B cell (primary cell): ENCODE measurements at regions not wholly inside any gene's neighbourhood (a gene's known extent, or its start where the extent isn't known, plus 50 kb on each side); places are given as distances from the start of the nearest gene placed in this dataset.

Experiments used
- ATAC-seq: fragments of 200-7000 bp; cut with Tn5 transposase; one replicate; pipeline ENCODE4 v1.10.0; 2021; ENCODE audit warnings: low read depth, mild to moderate bottlenecking, moderate number of reproducible peaks, moderate library complexity
- CTCF ChIA-PET: fragments of 350-600 bp; sonication (Branson Sonifier 250); formaldehyde crosslinking; loops from one replicate; lab custom pipeline; 2021; ENCODE audit warnings: antibody characterized with exemption, inconsistent platforms; lab: Charles Lee
- POLR2A ChIA-PET: fragments of 350-600 bp; sonication (Branson Sonifier 250); formaldehyde crosslinking; loops from one replicate; lab custom pipeline; 2021; ENCODE audit warnings: antibody characterized with exemption; lab: Charles Lee
- DNase-seq: peaks from one replicate; pipeline ENCODE4 v3.0.0; 2013
- H2AFZ ChIP-seq: 2 replicates; pipeline ENCODE4 v1.6.1; 2012; ENCODE audit warnings: mild to moderate bottlenecking, low read depth, low read length; ENCODE audit not compliant: insufficient read depth, poor library complexity, severe bottlenecking
- H3K27ac ChIP-seq, 2 donors: 1 replicate in 1 of 2; 2 replicates in 1 of 2; pipeline ENCODE4 v1.5.1; 2012 to 2013; ENCODE audit warnings: low read length in 2 of 2, mild to moderate bottlenecking in 2 of 2, moderate library complexity in 1 of 2
- H3K27me3 ChIP-seq, 4 experiments: fragments of 200-600 bp in 1 of 4; sonication (generic) in 1 of 4; replicated peaks in 1 of 4; 1 replicate in 2 of 4; 2 replicates in 2 of 4; pipeline versions ENCODE4 v1.6.1 to v1.7.0; 2013 to 2016; ENCODE audit warnings: low read length in 3 of 4, mild to moderate bottlenecking in 2 of 4, mixed read lengths in 1 of 4, moderate library complexity in 1 of 4; ENCODE audit not compliant: insufficient read depth in 4 of 4, control insufficient read depth in 3 of 4; ENCODE audit errors: control extremely low read depth in 1 of 4
- H3K36me3 ChIP-seq, 2 experiments: replicated peaks in 1 of 2; 1 replicate in 1 of 2; 2 replicates in 1 of 2; pipeline versions ENCODE4 v1.6.1 to v1.7.1; 2013; ENCODE audit warnings: low read length in 1 of 2; ENCODE audit not compliant: insufficient read depth in 2 of 2, control insufficient read depth in 1 of 2; ENCODE audit errors: control extremely low read depth in 1 of 2, extremely low read depth in 1 of 2
- H3K4me1 ChIP-seq, 2 donors: fragments of 200-600 bp in 1 of 2; sonication (generic) in 1 of 2; 1 replicate in 1 of 2; 2 replicates in 1 of 2; pipeline versions ENCODE4 v1.5.1 to v1.6.1; 2013 to 2017; ENCODE audit warnings: low read length in 2 of 2; ENCODE audit not compliant: control insufficient read depth in 2 of 2, insufficient read depth in 2 of 2
- H3K4me2 ChIP-seq: replicated peaks from 2 replicates; pipeline ENCODE3; 2012; ENCODE audit warnings: mild to moderate bottlenecking, low read depth, low read length; ENCODE audit not compliant: poor library complexity, severe bottlenecking
- H3K4me3 ChIP-seq, 5 experiments: fragments of 200-600 bp in 1 of 5; sonication (generic) in 1 of 5; 1 replicate in 3 of 5; 2 replicates in 2 of 5; pipeline versions ENCODE4 v1.5.1 to v1.7.0; 2011 to 2016; ENCODE audit warnings: low read length in 4 of 5, mild to moderate bottlenecking in 4 of 5, low read depth in 2 of 5, control low read depth in 1 of 5, moderate library complexity in 1 of 5; ENCODE audit not compliant: insufficient read depth in 1 of 5; ENCODE audit errors: control extremely low read depth in 1 of 5, extremely low read depth in 1 of 5
- H3K79me2 ChIP-seq: fragments of 200-600 bp; sonication (generic); one replicate; pipeline ENCODE4 v1.6.0; 2016; ENCODE audit warnings: low read length; ENCODE audit not compliant: control insufficient read depth, insufficient read depth
- H3K9ac ChIP-seq: fragments of 200-600 bp; sonication (generic); 2 replicates; pipeline ENCODE4 v1.6.1; 2017; ENCODE audit warnings: mild to moderate bottlenecking, low read length, moderate library complexity
- H3K9me3 ChIP-seq, 3 donors: one replicate each; pipeline versions ENCODE4 v1.6.1 to v1.7.1; 2013; ENCODE audit warnings: low read length in 2 of 3; ENCODE audit not compliant: control insufficient read depth in 2 of 3, insufficient read depth in 1 of 3; ENCODE audit errors: control extremely low read depth in 1 of 3
- H4K20me1 ChIP-seq: 2 replicates; pipeline ENCODE4 v1.6.0; 2012; ENCODE audit warnings: mild to moderate bottlenecking, low read length; ENCODE audit not compliant: insufficient read depth, control insufficient read depth, poor library complexity, severe bottlenecking
- H3K27ac Mint-ChIP-seq: one replicate; pipeline ENCODE4 v1.8.0; 2021; ENCODE audit warnings: mixed read lengths
- H3K27me3 Mint-ChIP-seq: one replicate; pipeline ENCODE4 v1.8.0; 2021; ENCODE audit warnings: mixed read lengths
- H3K4me1 Mint-ChIP-seq: one replicate; pipeline ENCODE4 v1.8.0; 2021; ENCODE audit warnings: mixed read lengths
- H3K4me3 Mint-ChIP-seq: one replicate; pipeline ENCODE4 v1.8.0; 2021; ENCODE audit warnings: mixed read lengths
- H3K9me3 Mint-ChIP-seq: one replicate; pipeline ENCODE4 v1.8.0; 2022; ENCODE audit warnings: mixed read lengths; ENCODE audit not compliant: insufficient read depth
- CTCF ChIP-seq: fragments of 200-600 bp; IDR thresholded peaks from one replicate; pipeline ENCODE4 v1.8.0; 2022; ENCODE audit warnings: antibody characterized with exemption, mild to moderate bottlenecking
- EZH2 ChIP-seq: IDR thresholded peaks from 2 replicates; pipeline ENCODE4 v1.6.1; 2012; ENCODE audit warnings: borderline replicate concordance, low read depth, mild to moderate bottlenecking, moderate library complexity, low read length; ENCODE audit not compliant: insufficient read depth, poor library complexity, severe bottlenecking
- WGBS: methylation state at CpG from one replicate; pipeline ENCODE4 v1.1.5; 2013; ENCODE audit warnings: missing lambda C conversion rate; ENCODE audit not compliant: insufficient coverage; 5-methylcytosine and 5-hydroxymethylcytosine counted together
- intact Hi-C: fragments of 100-400 bp; cut with micrococcal nuclease; formaldehyde crosslinking; loops from one replicate; pipeline ENCODE4 v1.10.0; 2022

GRCh38 chr5:2044041-2044440, 161.3 kb upstream of the IRX4 start:
- Histone ChIP-seq H2AFZ (no peak overlapping the region), H3K4me1 (no peaks in the 10 kb centered on the region), H3K36me3 (no peaks in the 10 kb centered on the region), H3K79me2 (no peaks in the 10 kb centered on the region), H3K4me3 (no peak overlapping the region), H3K9me3 (no peaks in the 10 kb centered on the region), H3K4me2 (no peak overlapping the region), H3K27me3 (peaks cover 0 to 2% (median 0%) of the 10 kb centered on the region in 4 experiments), H4K20me1 (no peaks in the 10 kb centered on the region), H3K9ac (no peak overlapping the region), H3K27ac (no peak overlapping the region)
- Mint-ChIP-seq H3K9me3 (peaks cover 2% of the 10 kb centered on the region), H3K4me1 (no peaks in the 10 kb centered on the region), H3K27ac (no peak overlapping the region), H3K4me3 (no peak overlapping the region), H3K27me3 (peaks cover 6% of the 10 kb centered on the region)
- intact Hi-C loops = no loop called here
- ChIA-PET POLR2A (no interaction called here), CTCF (no interaction called here)
- TF ChIP-seq CTCF (no peak), EZH2 (no peak)
- no peak for ATAC-seq
- 86% methylated on average over 6 of the region's 7 CpGs for WGBS
- no peak for DNase-seq

DNA sequence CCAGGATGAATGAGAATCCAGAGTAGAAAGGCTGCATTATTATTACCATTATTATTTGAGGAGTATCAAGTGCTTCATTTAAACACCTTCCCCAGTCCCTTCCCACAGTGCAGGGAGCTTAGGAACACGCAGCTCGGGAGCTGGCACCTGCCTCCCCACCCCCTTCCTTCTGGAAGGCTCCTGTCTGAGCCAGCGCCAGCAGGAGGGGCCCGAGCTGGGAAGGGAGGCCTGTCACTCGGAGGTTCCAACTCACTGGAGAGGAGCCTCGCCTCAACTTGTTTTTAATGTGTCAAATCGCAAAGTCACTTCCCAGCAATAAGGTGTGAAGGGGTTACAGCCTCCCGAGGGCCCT, 156.4 kb upstream of the IRX4 start:
- Mint-ChIP-seq H3K4me3 (peak overlapping the region; percentile 26), H3K4me1 (peaks cover 2% of the 10 kb centered on the region), H3K27ac (no peak overlapping the region), H3K27me3 (peaks cover 24% of the 10 kb centered on the region), H3K9me3 (no peaks in the 10 kb centered on the region)
- POLR2A ChIA-PET = no interaction called here
- H3K27me3 ChIP-seq = peaks cover 0 to 10% (median 0%) of the 10 kb centered on the region in 4 experiments
- H3K36me3 ChIP-seq = no peaks in the 10 kb centered on the region
- intact Hi-C loops = loop anchor here (10.0 kb wide), 1 partner anchor 274 kb away; no protein-coding TSS in a partner anchor
- H3K27ac ChIP-seq = no peak overlapping the region
- H3K9ac ChIP-seq = no peak overlapping the region
- H3K4me2 ChIP-seq = no peak overlapping the region
- no peaks in the 10 kb centered on the region for H3K9me3 ChIP-seq
- ATAC-seq (no peak), DNase-seq (peak; percentile 6)
- no peaks in the 10 kb centered on the region for H3K79me2 ChIP-seq
- H2AFZ ChIP-seq = no peak overlapping the region
- H3K4me1 ChIP-seq = peaks cover 0 to 4% of the 10 kb centered on the region in 2 donors
- TF ChIP-seq EZH2 = no peak
- no peak for TF ChIP-seq CTCF
- 45% methylated on average over 8 of the region's 8 CpGs for whole genome bisulfite sequencing
- H4K20me1 ChIP-seq = no peaks in the 10 kb centered on the region
- no peak overlapping the region for H3K4me3 ChIP-seq
- CTCF ChIA-PET = no interaction called here
